ENCODE measurements at regions not wholly inside any gene's neighbourhood (a gene's known extent, or its start where the extent isn't known, plus 50 kb on each side); places are given as distances from the start of the nearest gene placed in this dataset.

GRCh38 chr18:49678440-49678839, 116.6 kb downstream of the LIPG start:
- TF ChIP-seq CTCF (IDR thresholded peaks at IDR 0.05; ENCODE audit: borderline replicate concordance, extremely low read depth, low read length, poor library complexity, severe bottlenecking) (no peak), EZH2 (IDR thresholded peaks at IDR 0.05; ENCODE audit: borderline replicate concordance, low read depth, low read length, severe bottlenecking) (no peak)
